IPS-18a (cell line): ENCODE measurements at regions not wholly inside any gene's neighbourhood (a gene's known extent, or its start where the extent isn't known, plus 50 kb on each side); places are given as distances from the start of the nearest gene placed in this dataset.

Experiments
- H3K27ac ChIP-seq: one replicate; pipeline ENCODE4 v1.5.1; 2013; ENCODE audit warnings: low read length
- H3K27me3 ChIP-seq: one replicate; pipeline ENCODE4 v1.6.1; 2013; ENCODE audit warnings: mild to moderate bottlenecking, low read length; ENCODE audit not compliant: control insufficient read depth, insufficient read depth
- H3K36me3 ChIP-seq: one replicate; pipeline ENCODE4 v1.6.1; 2013; ENCODE audit warnings: low read depth, low read length; ENCODE audit not compliant: control insufficient read depth
- H3K4me1 ChIP-seq: one replicate; pipeline ENCODE4 v1.6.1; 2013; ENCODE audit warnings: low read depth, low read length; ENCODE audit not compliant: control insufficient read depth
- H3K4me3 ChIP-seq: one replicate; pipeline ENCODE4 v1.5.1; 2013; ENCODE audit warnings: low read length
- H3K9ac ChIP-seq: one replicate; pipeline ENCODE4 v1.6.1; 2013; ENCODE audit warnings: mild to moderate bottlenecking, low read length, moderate library complexity
- H3K9me3 ChIP-seq: one replicate; pipeline ENCODE4 v1.6.1; 2013; ENCODE audit warnings: low read depth, low read length; ENCODE audit not compliant: control insufficient read depth

- Histone ChIP-seq H3K9ac (no peak overlapping the region), H3K27ac (no peak overlapping the region), H3K4me3 (no peak overlapping the region), H3K9me3 (no peaks in the 10 kb centered on the region), H3K4me1 (peaks cover 4% of the 10 kb centered on the region), H3K27me3 (no peaks in the 10 kb centered on the region), H3K36me3 (no peaks in the 10 kb centered on the region)
Observed at GRCh38 chr10:2870654-2871053, 196.7 kb upstream of the PFKP start.

- Histone ChIP-seq H3K36me3 (no peaks in the 10 kb centered on the region), H3K4me1 (peaks cover 4% of the 10 kb centered on the region), H3K9ac (no peak overlapping the region), H3K27ac (no peak overlapping the region), H3K9me3 (no peaks in the 10 kb centered on the region), H3K27me3 (no peaks in the 10 kb centered on the region), H3K4me3 (no peak overlapping the region)
Observed at GRCh38 chr10:2867788-2868299, 199.5 kb upstream of the PFKP start.

GRCh38 chr10:2866569-2866968 lies 200.8 kb upstream of the PFKP start:
- H3K4me3 ChIP-seq: no peak overlapping the region
- no peaks in the 10 kb centered on the region for H3K9me3 ChIP-seq
- H3K27me3 ChIP-seq: no peaks in the 10 kb centered on the region
- H3K27ac ChIP-seq: no peak overlapping the region
- H3K36me3 ChIP-seq: no peaks in the 10 kb centered on the region
- no peak overlapping the region for H3K9ac ChIP-seq
- peaks cover 4% of the 10 kb centered on the region for H3K4me1 ChIP-seq

- H3K27ac ChIP-seq: no peak overlapping the region
- H3K4me3 ChIP-seq: no peak overlapping the region
- H3K9me3 ChIP-seq: no peaks in the 10 kb centered on the region
- H3K36me3 ChIP-seq: no peaks in the 10 kb centered on the region
- no peak overlapping the region for H3K9ac ChIP-seq
- H3K4me1 ChIP-seq: peaks cover under 1% of the 10 kb centered on the region
- no peaks in the 10 kb centered on the region for H3K27me3 ChIP-seq
Observed at GRCh38 chr10:2861632-2862210, 205.6 kb upstream of the PFKP start.

GRCh38 chr10:2858452-2858851 lies 208.9 kb upstream of the PFKP start:
- Histone ChIP-seq H3K4me1 (peaks cover 10% of the 10 kb centered on the region), H3K4me3 (no peak overlapping the region), H3K36me3 (no peaks in the 10 kb centered on the region), H3K9me3 (no peaks in the 10 kb centered on the region), H3K27ac (no peak overlapping the region), H3K9ac (no peak overlapping the region), H3K27me3 (no peaks in the 10 kb centered on the region)

- no peak overlapping the region for H3K27ac ChIP-seq
- peaks cover 12% of the 10 kb centered on the region for H3K4me1 ChIP-seq
- no peaks in the 10 kb centered on the region for H3K27me3 ChIP-seq
- no peaks in the 10 kb centered on the region for H3K9me3 ChIP-seq
- no peak overlapping the region for H3K4me3 ChIP-seq
- H3K36me3 ChIP-seq: no peaks in the 10 kb centered on the region
- H3K9ac ChIP-seq: no peak overlapping the region
Observed at GRCh38 chr10:2856598-2856997, 210.8 kb upstream of the PFKP start.

DNA sequence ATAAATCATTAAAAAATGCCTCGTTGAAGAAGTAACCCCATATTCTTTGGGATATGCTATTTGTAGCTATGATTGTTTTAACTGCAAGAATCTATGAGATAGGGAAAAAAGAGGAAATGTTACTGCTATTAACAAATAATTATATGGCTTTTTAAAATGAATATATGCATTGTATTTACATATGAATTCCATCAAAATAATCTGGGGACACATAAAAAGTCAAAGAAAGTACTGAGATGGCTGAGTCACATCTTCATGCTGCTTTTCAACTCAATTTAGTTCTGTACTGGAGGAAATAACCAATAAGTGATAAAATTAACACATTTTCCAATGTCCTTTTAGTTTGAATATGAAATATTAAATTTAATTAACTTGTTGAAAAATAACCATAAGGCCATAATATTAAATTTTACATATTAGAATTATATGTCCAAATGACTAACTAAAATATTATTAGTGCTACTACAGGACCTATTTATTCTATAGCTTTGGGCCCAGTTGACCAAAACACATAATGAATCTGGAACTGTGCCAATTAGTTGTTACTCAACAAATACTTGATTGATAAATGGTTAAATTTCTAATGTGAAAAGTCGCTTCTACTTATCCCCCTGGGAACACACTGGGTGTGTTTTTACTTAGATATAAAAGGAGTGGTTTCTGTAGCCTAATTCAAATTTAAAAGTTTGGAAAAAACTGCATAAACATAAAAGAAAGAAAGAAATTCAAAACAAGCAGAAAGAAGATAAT lies 214.6 kb upstream of the PFKP start:
- Histone ChIP-seq H3K9me3 (no peaks in the 10 kb centered on the region), H3K4me3 (no peak overlapping the region), H3K4me1 (peaks cover 12% of the 10 kb centered on the region), H3K9ac (no peak overlapping the region), H3K27ac (no peak overlapping the region), H3K36me3 (no peaks in the 10 kb centered on the region), H3K27me3 (no peaks in the 10 kb centered on the region)

DNA sequence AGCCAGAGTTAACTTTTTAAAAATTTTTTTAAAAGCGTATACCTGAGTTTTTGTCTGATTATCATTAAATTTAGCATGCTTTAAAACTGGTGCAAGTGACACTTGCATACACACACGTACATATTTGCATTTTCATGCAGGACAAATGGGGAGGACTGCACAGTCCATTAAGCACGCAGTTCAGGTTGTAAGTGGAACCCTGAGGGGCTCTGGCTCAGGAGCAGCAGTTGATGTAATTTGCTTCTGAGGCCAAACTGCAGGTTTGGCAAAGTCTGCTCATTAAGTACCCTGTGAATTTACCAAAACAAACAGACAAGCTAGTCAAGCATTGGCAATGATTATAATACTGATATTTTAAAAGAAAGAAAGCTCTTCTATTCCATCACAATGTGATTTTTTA lies 215.8 kb upstream of the PFKP start:
- Histone ChIP-seq H3K9me3 (no peaks in the 10 kb centered on the region), H3K27me3 (no peaks in the 10 kb centered on the region)

GRCh38 chr10:2850202-2850601 lies 217.1 kb upstream of the PFKP start:
- H3K9me3 ChIP-seq: no peaks in the 10 kb centered on the region
- no peaks in the 10 kb centered on the region for H3K36me3 ChIP-seq
- no peak overlapping the region for H3K4me3 ChIP-seq
- H3K9ac ChIP-seq: no peak overlapping the region
- peaks cover 12% of the 10 kb centered on the region for H3K4me1 ChIP-seq
- H3K27me3 ChIP-seq: no peaks in the 10 kb centered on the region
- no peak overlapping the region for H3K27ac ChIP-seq

More for the DNA sequence above, 215.8 kb upstream of the PFKP start:
- H3K4me3 ChIP-seq: no peak overlapping the region
- no peak overlapping the region for H3K27ac ChIP-seq
- no peaks in the 10 kb centered on the region for H3K36me3 ChIP-seq
- H3K4me1 ChIP-seq: peaks cover 12% of the 10 kb centered on the region
- no peak overlapping the region for H3K9ac ChIP-seq

GRCh38 chr10:2844925-2845324 lies 222.4 kb upstream of the PFKP start:
- H3K36me3 ChIP-seq: no peaks in the 10 kb centered on the region
- H3K27ac ChIP-seq: no peak overlapping the region
- H3K27me3 ChIP-seq: no peaks in the 10 kb centered on the region
- no peak overlapping the region for H3K9ac ChIP-seq
- H3K4me1 ChIP-seq: no peaks in the 10 kb centered on the region
- H3K4me3 ChIP-seq: no peak overlapping the region
- no peaks in the 10 kb centered on the region for H3K9me3 ChIP-seq

GRCh38 chr10:2839081-2839725 lies 228.1 kb upstream of the PFKP start:
- no peak overlapping the region for H3K4me3 ChIP-seq
- no peaks in the 10 kb centered on the region for H3K9me3 ChIP-seq
- H3K4me1 ChIP-seq: no peaks in the 10 kb centered on the region
- H3K27me3 ChIP-seq: peaks cover 7% of the 10 kb centered on the region
- H3K27ac ChIP-seq: no peak overlapping the region
- no peak overlapping the region for H3K9ac ChIP-seq
- no peaks in the 10 kb centered on the region for H3K36me3 ChIP-seq
